ENCODE measurements at regions not wholly inside any gene's neighbourhood (a gene's known extent, or its start where the extent isn't known, plus 50 kb on each side); places are given as distances from the start of the nearest gene placed in this dataset.

- H4K20me1 ChIP-seq (ENCODE audit: insufficient read depth) = no peaks in the 10 kb centered on the region
- no peak overlapping the region for H2AFZ ChIP-seq
- no peaks in the 10 kb centered on the region; the same call in 1 of the 2 replicates for H3K27me3 ChIP-seq (ENCODE audit: insufficient read depth, low read depth)
- no peaks in the 10 kb centered on the region for H3K9me2 ChIP-seq (ENCODE audit: insufficient read depth)
- H3F3A ChIP-seq (ENCODE audit: insufficient read depth, low read depth) = no peaks in the 10 kb centered on the region
- POLR2A ChIA-PET (ENCODE audit: unreplicated experiment) = no interaction called here
- CTCF ChIA-PET = no interaction called here
- intact Hi-C loops (cut with micrococcal nuclease; ENCODE audit: unreplicated experiment) = no loop called here
- H3K79me2 ChIP-seq (ENCODE audit: low read depth) = no peaks in the 10 kb centered on the region
- no peaks in the 10 kb centered on the region for H3K4me1 ChIP-seq (replicated peaks; ENCODE audit: insufficient read depth)
- no peak overlapping the region for H3K4me2 ChIP-seq
- no peaks in the 10 kb centered on the region; the same call in 1 of the 2 replicates for H3K9me3 ChIP-seq (ENCODE audit: insufficient read depth, low read depth)
- DNase-seq = no peak
- no peak for TF ChIP-seq EZH2 (IDR thresholded peaks at IDR 0.05; ENCODE audit: low read depth)
- no peak for TF ChIP-seq CTCF (conservative IDR thresholded peaks at IDR 0.05)
- no peaks in the 10 kb centered on the region for H3K36me3 ChIP-seq (ENCODE audit: low read depth)
- no peak overlapping the region for H3K27ac ChIP-seq
- H3K4me3 ChIP-seq = no peak overlapping the region
- BruUV-seq (replicated peaks) = no TSS peak
These were observed 643.9 kb upstream of the CAMK1G start for GRCh38 chr1:208939537-208940085.

GRCh38 chr1:208942394-208943130 is 641.0 kb upstream of the CAMK1G start:
- DNase-seq = no peak
- Histone ChIP-seq H3K79me2 (ENCODE audit: low read depth) (no peaks in the 10 kb centered on the region), H3K36me3 (ENCODE audit: low read depth) (no peaks in the 10 kb centered on the region), H3K9me3 (ENCODE audit: insufficient read depth, low read depth) (0 out of 2 replicates have a peak, but pooled peaks cover 3% of the 10 kb centered on the region), H3K9me2 (ENCODE audit: insufficient read depth) (no peaks in the 10 kb centered on the region), H4K20me1 (ENCODE audit: insufficient read depth) (no peaks in the 10 kb centered on the region), H3K4me3 (no peak overlapping the region), H3K4me2 (no peak overlapping the region), H3F3A (ENCODE audit: insufficient read depth, low read depth) (no peaks in the 10 kb centered on the region), H3K4me1 (replicated peaks; ENCODE audit: insufficient read depth) (no peaks in the 10 kb centered on the region), H2AFZ (no peak overlapping the region), H3K27me3 (ENCODE audit: insufficient read depth, low read depth) (no peaks in the 10 kb centered on the region; the same call in none of the 2 replicates), H3K27ac (no peak overlapping the region)
- ChIA-PET POLR2A (ENCODE audit: unreplicated experiment) (no interaction called here), CTCF (no interaction called here)
- TF ChIP-seq CTCF (conservative IDR thresholded peaks at IDR 0.05) (no peak), EZH2 (IDR thresholded peaks at IDR 0.05; ENCODE audit: low read depth) (no peak)
- intact Hi-C loops (cut with micrococcal nuclease; ENCODE audit: unreplicated experiment) = no loop called here
- no TSS peak for BruUV-seq (replicated peaks)

DNA sequence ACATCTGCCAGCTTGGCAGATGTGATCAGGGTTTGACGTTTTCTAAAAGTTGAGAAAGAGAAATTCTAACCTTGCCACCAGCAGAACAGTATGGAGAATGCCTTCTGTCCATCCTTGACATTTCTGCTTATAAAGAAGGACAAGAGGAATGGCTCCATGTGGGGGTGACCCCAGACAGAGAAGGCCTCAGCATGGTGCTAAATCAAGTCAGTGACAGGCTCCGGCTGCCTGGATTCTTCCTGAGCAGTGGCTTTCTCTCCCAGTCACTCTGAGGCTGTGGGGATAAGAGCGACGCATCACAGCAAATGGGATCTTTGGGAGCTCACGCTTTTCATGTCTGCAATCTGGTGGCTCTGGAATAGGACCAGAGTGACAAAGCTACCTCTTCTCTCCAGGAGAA is 640.2 kb upstream of the CAMK1G start:
- no peak overlapping the region for H3K27ac ChIP-seq
- no peaks in the 10 kb centered on the region for H3K36me3 ChIP-seq (ENCODE audit: low read depth)
- no peaks in the 10 kb centered on the region for H3K4me1 ChIP-seq (replicated peaks; ENCODE audit: insufficient read depth)
- H4K20me1 ChIP-seq (ENCODE audit: insufficient read depth) = no peaks in the 10 kb centered on the region
- no peak for DNase-seq
- H3F3A ChIP-seq (ENCODE audit: insufficient read depth, low read depth) = no peaks in the 10 kb centered on the region
- no peak overlapping the region for H2AFZ ChIP-seq
- TF ChIP-seq CTCF (conservative IDR thresholded peaks at IDR 0.05) (no peak), EZH2 (IDR thresholded peaks at IDR 0.05; ENCODE audit: low read depth) (no peak)
- H3K9me2 ChIP-seq (ENCODE audit: insufficient read depth) = no peaks in the 10 kb centered on the region
- no TSS peak for BruUV-seq (replicated peaks)
- intact Hi-C loops (cut with micrococcal nuclease; ENCODE audit: unreplicated experiment) = no loop called here
- 0 out of 2 replicates have a peak, but pooled peaks cover 3% of the 10 kb centered on the region for H3K9me3 ChIP-seq (ENCODE audit: insufficient read depth, low read depth)
- ChIA-PET CTCF (no interaction called here), POLR2A (ENCODE audit: unreplicated experiment) (no interaction called here)
- H3K79me2 ChIP-seq (ENCODE audit: low read depth) = no peaks in the 10 kb centered on the region
- no peak overlapping the region for H3K4me2 ChIP-seq
- H3K27me3 ChIP-seq (ENCODE audit: insufficient read depth, low read depth) = peaks cover 5% of the 10 kb centered on the region
- no peak overlapping the region for H3K4me3 ChIP-seq

Data from PC-9 (cell line).